ENCODE measurements at regions not wholly inside any gene's neighbourhood (a gene's known extent, or its start where the extent isn't known, plus 50 kb on each side); places are given as distances from the start of the nearest gene placed in this dataset.
"Not testable (repeated sequence)": the region's sequence is repeated elsewhere in the genome, so short reads cannot be mapped to it uniquely, and the experiment has no call there.

DNA sequence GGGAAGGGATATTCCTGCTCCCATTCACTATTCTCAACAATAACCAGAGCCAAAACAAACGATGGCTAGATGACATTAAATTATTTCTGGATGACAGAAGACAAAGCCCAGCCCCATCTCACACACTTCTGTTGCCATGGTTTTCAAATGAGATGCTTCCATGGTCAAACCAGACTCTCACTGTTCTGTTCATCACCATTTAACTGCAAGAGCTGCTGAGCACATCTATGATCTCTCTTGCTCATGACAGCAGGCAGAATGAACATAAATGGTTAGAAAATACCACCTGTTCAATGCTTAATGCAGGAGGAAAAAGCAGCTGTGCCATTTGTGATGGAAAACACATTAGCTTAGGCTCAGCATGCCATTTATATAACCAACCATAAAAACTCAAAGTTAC, 758.6 kb upstream of the ZWINT start:
- no peak for DNase-seq

DNA sequence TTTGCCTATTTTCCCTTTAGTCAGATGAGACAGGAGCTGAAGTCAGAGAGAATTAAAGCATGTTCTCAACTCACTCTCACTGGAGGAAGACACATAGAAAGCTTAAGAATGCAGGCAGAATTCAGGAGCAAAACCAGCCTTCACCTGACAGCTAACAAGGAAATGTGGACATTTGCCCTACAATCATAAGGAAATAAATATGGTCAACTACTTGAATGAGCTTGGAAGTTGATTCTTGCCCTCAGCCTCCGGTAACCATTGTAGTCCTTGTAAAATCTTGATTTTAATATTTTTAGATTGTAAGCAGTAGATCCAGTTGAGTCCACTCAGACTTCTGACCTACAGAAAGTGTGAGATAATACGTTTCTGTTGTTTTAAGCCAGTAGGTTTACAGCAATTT, 752.5 kb upstream of the ZWINT start:
- no peak for DNase-seq

DNA sequence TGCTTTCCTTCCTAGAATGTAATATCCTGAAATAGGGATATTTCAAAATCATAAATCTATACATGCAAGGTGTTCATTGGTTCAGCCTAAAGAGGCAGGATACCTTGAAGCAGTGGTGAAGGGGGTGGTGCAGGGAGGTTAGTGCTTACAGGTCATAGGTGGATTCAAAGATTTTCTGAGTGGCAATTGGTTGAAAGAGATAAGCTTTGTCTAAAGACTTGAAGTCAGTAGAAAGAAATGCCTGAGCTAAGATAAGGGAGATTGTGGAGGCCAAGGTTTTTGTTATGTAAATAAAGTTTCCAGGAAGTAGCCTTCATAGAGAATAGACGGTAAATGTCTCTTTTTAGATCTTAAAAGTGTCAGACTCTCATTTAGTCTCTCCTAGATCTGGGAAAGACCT, 741.2 kb upstream of the ZWINT start:
- DNase-seq, result no peak

DNA sequence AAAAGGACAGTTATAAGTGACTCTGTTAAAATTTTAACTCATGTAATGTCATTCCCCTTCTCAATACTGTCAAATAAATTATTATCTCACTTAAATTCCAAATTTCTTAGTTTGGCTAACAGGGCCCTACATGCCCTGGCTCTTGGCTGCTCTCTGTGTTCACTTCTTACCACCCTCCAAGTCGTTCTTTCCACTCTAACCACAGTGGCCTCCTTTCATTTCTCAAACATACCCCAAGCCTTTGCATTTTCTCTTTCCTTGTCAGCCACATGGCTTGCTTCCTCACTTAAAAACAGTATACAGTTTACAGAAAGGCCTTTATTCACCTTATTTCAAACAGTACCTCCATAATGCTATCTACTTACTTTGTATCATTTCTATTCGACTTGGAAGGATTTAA, 737.1 kb upstream of the ZWINT start:
- no peak for DNase-seq

DNA sequence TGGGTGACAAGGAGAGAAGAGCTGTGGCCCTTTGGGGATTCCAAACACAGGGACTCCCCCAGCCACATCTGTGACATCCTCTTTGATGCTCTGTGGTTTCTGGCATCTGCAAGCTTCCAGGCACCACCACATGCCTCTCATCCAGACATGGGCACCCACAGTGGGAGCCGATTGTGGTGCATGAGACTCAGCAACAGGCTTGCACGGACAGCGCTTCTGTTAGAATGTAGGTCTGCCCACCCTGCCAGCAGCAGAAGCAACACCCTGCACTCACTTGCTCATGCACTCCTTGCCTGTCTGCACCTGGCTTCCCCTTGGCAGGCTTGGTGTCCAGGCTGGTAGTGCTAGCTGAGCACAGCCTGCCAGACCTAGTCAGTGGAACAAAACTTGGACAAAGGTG, 735.0 kb upstream of the ZWINT start:
- DNase-seq, result no peak

DNA sequence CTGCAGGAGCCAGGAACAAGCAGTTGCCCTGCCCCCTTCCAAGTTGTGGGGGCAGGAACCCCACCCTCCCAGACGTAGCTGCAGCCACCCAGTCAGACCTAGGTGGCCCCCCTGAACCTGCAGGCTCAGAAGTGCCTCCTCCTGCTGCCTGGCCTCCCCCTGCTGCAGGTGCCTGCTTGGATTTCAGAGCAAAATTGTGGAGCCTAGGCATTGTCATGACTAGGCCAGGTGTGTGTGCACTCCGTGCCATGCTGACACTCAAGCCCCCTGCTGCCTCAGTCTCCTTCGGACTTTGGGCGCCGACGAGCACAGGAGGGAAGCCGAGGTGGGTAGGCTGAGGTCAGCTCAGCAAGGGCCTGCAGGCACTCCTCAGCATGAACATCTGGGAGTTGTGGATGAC, 733.9 kb upstream of the ZWINT start:
- DNase-seq, result no peak

DNA sequence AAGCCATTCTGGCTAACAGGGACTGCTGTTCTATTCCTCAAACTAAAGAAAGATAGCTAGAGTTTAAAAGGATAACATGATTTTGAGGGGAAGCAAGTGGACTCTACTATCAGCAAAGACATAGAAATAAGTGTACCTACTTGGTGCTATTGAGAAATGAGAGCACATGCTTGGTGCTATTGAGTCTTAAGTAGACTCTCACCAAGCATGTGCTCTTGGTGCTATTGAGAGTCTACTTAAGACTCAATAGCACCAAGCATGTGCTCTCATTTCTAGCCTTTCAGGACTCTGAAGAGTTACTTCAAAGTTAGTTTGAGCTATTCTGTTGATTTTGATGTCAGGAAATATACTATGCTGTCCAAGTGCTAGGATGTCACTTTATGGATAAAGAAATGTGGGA, 733.0 kb upstream of the ZWINT start:
- DNase-seq, result no peak

DNA sequence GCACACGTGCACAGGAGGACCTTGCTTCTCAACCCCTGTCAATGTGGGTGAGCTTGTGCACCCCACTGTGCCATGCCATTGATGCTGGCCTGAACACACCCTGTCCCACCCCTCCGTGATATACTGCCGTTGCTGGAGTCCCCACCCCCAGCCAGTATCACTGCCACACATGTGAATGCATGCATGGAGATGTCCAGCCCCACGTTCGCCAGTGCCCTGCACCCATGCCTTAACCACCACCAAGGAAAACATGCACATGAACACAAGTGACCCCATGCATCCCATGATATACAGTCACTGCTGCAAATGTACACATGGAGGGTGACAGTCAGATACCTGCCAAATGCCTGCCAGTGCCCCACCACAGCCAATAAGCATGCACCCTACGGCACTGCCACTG, 692.5 kb upstream of the ZWINT start:
- no peak for DNase-seq

DNA sequence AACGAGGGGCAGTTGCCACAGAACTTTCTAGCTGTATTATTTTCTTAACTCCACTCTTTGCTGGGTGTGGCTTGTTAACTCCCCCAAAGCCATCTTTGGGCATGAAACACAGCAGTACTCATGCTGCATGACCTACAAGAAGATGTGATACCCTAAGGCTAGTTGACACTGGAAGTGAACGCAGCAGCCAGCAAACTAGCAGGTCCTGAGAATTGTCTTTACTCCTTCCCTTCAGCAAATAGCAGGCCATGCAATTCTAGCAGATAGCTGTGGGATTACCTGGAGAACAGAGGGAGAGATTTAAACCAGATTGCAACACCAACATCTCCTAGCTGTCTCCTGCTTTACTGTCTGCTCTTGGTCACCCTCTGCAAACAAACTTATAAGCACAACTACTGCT, 688.0 kb upstream of the ZWINT start:
- no peak for DNase-seq

DNA sequence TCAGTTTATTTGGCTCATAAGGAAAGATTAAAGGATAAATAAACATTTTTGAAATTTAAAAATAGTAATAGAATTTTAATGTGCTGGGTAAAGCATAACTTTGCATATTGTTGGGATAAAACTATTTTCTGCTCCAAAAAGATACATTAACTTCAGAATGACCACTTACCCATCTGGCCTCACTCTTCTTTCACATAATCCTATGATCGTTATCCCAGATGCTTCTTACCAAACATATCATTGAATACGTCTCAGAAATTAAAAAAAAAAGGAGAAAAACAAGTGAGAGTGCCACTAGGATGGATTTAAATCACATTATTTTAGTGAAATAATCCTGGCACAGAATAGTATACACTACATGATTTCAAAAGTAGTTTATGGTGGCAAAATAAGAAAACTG, 677.5 kb upstream of the ZWINT start:
- no peak for DNase-seq

DNA sequence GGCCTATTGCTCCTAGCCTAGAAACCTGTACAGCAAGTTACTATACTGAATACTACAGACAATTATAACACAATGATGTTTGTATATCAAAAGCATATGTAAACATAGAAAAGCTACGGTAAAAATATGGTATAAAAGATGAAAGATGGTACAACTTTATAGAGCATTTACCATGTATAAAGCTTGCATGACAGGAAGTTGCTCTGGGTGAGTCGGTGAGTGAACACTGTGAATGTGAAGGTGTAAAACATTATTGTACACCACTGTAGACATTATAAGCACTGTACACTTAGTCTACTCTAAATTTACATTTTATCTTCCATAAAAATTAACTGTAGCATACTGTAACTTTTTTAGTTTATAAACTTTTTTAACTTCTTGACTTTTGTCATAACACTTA, 674.3 kb upstream of the ZWINT start:
- no peak for DNase-seq

DNA sequence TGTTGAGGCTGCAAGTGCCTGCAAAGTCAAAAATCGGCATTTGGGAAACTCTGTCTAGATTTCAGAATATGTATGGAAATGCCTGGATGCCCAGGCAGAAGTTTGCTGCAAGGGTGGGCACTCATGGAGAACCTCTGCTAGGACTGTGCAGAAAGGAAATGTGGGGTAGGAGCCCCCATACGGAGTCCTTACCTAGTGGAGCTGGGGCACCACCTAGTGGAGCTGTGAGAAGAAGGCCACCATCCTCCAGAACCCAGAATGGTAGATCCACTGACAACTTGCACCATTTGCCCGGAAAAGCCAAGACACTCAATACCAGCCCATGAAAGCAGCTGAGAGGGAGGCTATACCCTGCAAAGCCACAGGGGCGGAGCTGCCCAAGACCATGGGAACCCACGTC, 671.2 kb upstream of the ZWINT start:
- DNase-seq, result not testable (repeated sequence)

DNA sequence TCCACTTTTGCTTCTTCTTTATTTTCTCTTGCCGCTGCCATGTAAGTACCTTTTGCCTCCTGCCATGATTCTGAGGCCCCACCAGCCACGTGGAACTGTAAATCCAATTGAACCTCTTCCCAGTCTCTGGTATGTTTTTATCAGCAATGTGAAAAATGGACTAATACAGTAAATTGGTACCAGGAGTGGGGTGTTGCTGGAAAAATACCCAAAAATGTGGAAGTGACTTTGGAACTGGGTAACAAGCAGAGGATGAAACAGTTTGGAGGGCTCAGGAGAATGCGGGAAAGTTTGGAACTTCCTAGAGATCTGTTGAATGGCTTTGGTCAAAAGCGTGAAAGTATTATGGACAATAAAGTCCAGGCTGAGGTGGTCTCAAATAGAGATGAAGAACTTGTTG, 670.3 kb upstream of the ZWINT start:
- no peak for DNase-seq

DNA sequence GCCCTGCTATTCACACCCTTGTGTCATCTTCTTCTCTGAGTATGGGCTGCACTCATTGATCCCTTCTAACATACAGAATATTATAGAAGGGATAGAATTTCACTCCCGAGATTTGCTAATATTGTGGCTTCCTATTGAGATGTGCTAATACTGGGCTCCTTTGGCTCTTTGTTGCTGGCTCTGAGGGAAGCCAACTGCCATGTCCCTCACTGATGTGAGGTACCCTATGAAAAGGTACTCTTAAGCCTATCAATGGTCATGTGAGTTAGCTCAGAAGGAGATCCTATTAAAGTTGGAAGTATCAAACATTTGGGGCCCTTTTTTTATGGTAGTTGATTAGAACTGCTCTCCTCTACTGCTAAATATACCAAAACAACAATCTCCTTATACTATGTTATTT, 665.2 kb upstream of the ZWINT start:
- DNase-seq, result no peak

DNA sequence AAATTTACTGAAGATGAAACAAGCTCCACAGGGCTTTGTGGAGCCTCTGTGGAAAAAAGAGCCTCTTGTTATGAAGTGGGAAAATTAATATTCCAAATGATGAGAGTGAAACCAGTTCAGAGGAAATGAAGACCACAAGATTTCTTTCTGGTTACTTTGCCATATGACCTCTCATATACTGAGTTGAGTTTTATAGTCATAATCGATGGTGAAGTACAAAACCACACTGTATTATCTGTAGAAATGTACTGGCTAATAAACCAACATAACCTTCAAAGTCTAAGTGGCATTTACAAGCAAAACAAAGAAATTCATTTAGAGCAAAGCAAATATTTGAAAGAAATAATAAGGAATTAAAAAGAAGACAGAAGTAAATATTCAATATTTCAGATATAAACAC, 662.6 kb upstream of the ZWINT start:
- no peak for DNase-seq

DNA sequence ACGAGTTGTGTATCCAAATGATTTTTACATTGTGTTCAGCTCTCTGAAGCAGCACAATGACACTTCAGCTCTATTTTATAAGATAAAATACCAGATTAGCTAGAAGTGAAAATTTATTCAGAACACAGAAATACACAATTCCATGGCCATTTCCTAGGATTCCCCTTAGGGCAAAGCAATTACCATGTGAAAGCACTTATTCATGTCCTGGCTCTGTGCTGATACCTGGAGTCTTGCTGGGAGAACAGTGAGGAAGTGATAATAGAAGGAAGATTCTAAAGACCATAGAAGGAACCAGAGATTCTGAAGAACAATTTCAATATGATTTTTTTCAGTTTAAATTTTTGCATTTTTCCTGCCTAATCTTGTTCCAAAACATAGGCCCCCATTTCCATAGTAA, 657.4 kb upstream of the ZWINT start:
- no peak for DNase-seq

DNA sequence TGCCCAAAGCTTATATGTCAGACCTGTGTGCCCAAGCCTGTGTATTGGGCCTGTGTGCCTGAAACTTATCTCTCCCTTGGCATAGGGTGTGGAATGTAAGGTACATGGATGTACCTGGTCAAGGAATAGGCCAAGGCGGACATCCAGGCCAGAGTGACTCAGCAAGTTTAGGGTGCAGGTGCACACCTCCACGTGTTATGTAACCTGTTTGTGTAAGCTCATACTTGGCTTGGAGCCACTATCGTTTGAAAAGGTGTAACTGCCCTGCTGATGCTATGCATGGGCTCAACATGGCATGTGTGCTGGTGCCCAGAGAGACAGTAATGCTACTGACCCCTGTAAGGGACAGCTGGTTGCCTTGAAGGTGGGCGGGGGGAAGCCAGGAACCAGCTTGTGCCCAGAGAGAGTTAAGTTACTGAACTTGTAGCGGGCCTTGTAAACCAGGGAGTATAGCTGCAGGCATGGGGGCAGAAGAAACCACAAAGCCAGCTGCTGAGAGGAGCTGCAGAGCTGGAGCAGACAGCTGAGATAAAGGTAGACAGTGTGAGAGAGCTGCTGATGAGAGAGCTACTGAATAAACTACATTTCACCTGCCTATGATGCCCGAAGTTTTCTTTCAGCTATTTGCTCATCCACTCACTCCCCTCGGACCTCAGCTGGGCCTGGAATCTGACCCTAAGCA, 656.4 kb upstream of the ZWINT start:
- DNase-seq, result no peak

DNA sequence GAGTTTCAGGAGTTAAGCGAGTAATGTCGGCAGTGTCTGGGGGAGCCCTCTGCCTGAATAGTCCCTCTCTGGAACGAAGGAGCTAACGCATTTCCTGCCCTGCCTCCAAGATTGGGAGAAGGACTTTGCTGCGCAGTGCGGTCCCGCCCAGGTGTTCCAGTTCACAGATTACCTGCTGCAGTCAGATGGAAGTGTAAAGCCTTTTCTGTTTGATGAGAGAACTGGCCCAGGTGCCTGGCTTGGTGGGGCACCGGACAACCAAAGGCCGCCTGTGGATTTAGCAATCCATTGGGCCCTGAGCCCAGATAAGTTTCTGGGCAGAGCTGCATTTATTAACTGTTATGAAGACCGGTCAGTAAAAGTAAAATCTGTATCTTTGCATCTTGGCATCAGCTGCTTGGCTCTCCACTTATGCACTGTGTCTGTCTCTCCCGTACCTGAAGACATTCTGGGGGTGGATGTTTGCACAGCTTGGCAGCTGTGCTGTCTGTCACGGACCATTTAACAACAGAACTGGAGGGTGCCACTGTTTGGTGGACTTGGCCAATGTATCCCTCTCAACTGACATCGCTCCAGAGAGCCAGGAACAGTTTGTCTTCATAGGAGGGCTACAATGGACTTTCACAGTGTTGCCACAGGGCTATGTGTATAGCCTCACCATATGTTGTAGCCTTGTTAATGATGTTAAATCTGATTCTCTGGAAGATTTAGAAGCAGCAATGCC, 654.7 kb upstream of the ZWINT start:
- DNase-seq, result no peak

DNA sequence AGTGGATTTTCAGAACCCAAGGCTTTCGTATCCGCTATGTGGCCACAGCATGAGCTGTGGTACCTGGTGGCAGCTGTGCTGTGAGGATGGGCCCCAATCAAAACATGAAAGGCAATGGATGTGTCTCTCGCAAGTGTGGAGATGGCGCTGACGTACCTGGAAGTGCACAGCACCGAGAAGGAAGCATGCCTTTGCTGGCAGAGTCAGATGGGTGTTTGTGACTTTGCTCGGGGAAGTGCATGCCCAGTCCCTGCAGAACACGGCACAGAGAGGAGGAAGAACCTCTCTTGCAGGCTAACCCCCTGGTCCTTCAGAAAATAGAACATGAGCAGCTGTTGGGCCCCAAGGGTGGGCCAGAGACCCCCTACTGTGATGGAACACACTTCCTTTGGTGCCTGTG, 654.1 kb upstream of the ZWINT start:
- no peak for DNase-seq

DNA sequence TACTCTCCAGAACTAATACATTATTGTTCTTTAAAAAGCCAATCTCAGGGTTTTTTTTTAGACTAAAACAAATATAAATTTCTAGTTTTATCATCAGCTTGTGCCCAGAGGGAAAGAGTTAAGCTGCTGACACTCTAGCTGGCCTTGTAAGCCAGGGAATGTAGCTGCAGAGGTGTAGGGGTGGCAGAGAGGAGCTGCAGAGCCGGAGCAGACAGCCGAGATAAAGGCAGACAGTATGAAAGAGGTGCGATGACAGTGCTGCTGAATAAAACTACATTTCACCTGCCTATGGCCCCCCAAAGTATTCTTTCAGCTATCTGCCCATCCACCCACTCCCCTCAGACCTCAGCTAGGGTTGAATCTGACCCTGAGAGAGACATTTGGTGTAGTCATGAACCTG, 653.7 kb upstream of the ZWINT start:
- DNase-seq, result no peak

DNA sequence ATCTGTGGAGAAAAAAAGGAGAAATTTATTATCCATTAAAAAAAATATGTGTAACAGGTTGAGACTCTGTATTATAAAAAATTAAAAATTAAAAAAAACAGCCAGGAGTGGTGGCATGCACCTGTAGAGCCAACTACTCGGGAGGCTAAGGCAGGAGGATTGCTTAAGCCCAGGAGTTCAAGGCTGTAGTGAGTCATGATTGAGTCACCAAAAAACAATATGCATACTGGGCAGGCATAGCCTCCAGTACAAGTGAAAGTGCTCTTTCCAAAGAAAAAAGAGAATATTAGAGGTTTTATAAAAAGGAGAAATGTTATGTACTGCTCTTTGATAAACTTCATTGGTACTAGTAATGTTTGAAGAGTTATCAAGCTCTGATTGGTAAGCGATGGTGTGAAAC, 647.1 kb upstream of the ZWINT start:
- no peak for DNase-seq

DNA sequence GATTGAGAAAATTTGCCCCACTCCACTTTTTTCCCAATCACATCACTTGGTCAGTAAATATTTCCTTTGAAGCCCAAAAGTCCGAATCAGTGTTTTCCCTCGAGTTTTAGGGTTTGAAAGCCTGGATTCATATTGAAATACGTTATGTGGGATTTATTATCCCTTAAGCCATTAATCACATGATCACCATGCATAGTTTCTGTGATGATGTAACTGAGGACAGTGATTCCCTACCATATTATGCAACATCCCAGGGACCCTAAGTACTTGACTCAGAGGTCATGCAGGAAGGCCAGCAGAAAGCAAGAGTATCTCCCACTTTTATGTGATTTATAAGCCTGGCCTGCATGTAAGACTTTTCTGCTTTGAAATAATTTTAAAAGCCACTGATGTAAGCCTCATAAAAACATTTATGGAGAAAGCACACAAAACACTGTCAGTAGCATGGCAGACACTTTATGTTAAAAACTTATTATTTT, 630.6 kb upstream of the ZWINT start:
- no peak for DNase-seq

DNA sequence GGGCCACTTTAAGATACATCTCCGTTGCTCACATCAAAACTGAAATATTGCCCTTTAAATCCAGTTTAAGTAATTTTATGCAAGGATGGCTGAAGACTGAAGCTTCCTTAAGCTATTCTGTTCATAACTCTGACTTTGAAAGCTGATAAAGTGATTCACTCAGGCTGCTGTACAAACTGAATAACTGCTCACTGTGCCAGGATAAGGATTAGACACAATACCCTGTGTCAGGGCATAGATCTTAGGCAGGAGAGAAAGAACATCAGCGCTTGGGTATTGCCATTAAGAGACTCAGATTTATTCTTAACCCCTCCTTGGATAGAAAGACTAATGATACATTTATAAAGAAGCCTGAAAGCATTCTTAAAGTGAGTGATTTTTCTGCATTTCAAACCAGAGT, 614.5 kb upstream of the ZWINT start:
- DNase-seq, result no peak

DNA sequence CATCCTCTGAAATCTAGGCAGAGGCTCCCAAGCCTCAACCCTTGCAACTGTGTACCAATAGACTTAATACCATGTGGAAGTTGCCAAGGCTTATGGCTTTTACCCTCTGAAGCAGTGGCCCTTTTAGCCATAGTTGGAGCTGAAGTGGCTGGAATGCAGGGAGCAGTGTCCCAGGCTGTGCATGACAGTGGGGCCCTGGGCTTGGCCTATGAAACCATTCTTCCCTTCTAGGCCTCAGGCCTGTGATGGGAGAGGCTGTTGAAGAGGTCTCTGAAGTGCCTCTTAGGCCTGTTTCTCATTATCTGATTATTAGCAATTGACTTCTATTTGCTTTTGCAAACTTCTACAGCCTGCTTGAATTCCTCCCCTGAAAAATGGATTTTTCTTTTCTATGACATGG, 612.7 kb upstream of the ZWINT start:
- no peak for DNase-seq

DNA sequence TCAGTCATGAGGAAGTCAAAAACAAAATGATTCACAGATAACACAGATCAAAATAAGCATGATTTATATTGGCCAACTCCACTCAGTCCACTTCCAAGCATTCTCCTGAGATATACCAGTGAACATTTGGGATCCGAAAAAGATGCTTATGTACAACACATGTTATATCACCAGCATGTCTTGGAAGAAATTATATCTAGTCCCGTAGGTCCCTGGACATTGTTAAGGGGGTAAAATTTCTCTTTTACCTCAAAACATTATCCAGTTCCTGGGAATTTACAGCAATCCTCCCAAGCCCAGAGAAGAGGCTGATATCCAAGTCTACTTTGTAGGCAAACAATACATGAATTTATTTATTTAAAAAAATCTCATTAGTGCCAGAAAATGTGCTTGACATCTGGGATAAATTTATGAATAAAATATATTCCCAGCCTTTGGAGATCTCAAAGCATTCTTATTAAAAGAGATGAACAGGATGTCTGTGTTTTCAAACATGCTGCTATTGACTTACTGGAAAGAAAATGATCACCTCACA, 582.2 kb upstream of the ZWINT start:
- no peak for DNase-seq

Measured in fibroblast of upper back skin (primary cell).